Activated T-cell treated with anti-CD3 and anti-CD28 coated beads, Interleukin-2, amount 50 U/mL, for 24 hours (primary cell): ENCODE measurements at regions not wholly inside any gene's neighbourhood (a gene's known extent, or its start where the extent isn't known, plus 50 kb on each side); places are given as distances from the start of the nearest gene placed in this dataset.
"Not testable (repeated sequence)": the region's sequence is repeated elsewhere in the genome, so short reads cannot be mapped to it uniquely, and the experiment has no call there.

ENCODE experiments used
- DNase-seq: peaks from one replicate; pipeline ENCODE4 v3.0.0-alpha.2; 2020
- H3K27ac Mint-ChIP-seq: 2 replicates; pipeline ENCODE4 v1.8.0; 2020; ENCODE audit warnings: mild to moderate bottlenecking, mixed read lengths
- H3K27me3 Mint-ChIP-seq: 2 replicates; pipeline ENCODE4 v1.8.0; 2020; ENCODE audit warnings: mixed read lengths
- H3K36me3 Mint-ChIP-seq: 2 replicates; pipeline ENCODE4 v1.8.0; 2020; ENCODE audit warnings: low read depth, mixed read lengths
- H3K4me1 Mint-ChIP-seq: 2 replicates; pipeline ENCODE4 v1.8.0; 2020; ENCODE audit warnings: low read depth, mixed read lengths
- H3K4me3 Mint-ChIP-seq: 2 replicates; pipeline ENCODE4 v1.8.0; 2020; ENCODE audit warnings: mild to moderate bottlenecking, moderate library complexity, mixed read lengths
- H3K9me3 Mint-ChIP-seq: 2 replicates; pipeline ENCODE4 v1.8.0; 2020; ENCODE audit warnings: mixed read lengths

GRCh38 chr2:36192983-36193382 lies 162.6 kb upstream of the CRIM1 start:
- no peak overlapping the region for H3K4me3 Mint-ChIP-seq
- H3K27me3 Mint-ChIP-seq = no peaks in the 10 kb centered on the region
- DNase-seq = no peak
- H3K9me3 Mint-ChIP-seq = no peaks in the 10 kb centered on the region
- no peak overlapping the region for H3K27ac Mint-ChIP-seq
- no peaks in the 10 kb centered on the region for H3K4me1 Mint-ChIP-seq
- H3K36me3 Mint-ChIP-seq = no peaks in the 10 kb centered on the region

DNA sequence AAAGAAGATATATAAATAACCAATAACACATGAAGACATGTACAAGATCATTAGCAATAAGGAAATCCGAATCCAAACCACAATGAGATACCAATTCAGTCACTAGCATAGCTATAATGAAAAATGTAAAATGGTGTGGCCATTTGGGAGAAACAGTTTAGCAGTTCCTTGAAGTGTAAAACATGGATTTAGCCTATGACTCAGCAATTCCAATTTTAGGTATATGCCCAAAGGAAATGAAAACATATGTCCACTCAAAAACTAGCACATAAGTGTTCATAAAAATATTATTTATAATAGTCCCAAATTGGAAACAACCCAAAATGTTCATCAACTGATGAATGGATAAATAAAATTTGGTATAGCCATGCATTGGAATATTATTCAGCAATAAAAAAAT lies 165.5 kb upstream of the CRIM1 start:
- no peaks in the 10 kb centered on the region for H3K36me3 Mint-ChIP-seq
- no peaks in the 10 kb centered on the region for H3K27me3 Mint-ChIP-seq
- no peaks in the 10 kb centered on the region for H3K4me1 Mint-ChIP-seq
- no peak for DNase-seq
- H3K4me3 Mint-ChIP-seq = no peak overlapping the region
- no peak overlapping the region for H3K27ac Mint-ChIP-seq
- no peaks in the 10 kb centered on the region for H3K9me3 Mint-ChIP-seq

- Mint-ChIP-seq H3K36me3 (no peaks in the 10 kb centered on the region), H3K27me3 (no peaks in the 10 kb centered on the region), H3K27ac (no peak overlapping the region), H3K4me1 (no peaks in the 10 kb centered on the region), H3K9me3 (no peaks in the 10 kb centered on the region), H3K4me3 (no peak overlapping the region)
- DNase-seq = no peak
Observed at GRCh38 chr2:36185624-36186023, 170.0 kb upstream of the CRIM1 start.

GRCh38 chr2:36184848-36185247 lies 170.7 kb upstream of the CRIM1 start:
- no peaks in the 10 kb centered on the region for H3K36me3 Mint-ChIP-seq
- H3K4me3 Mint-ChIP-seq = no peak overlapping the region
- DNase-seq = no peak
- H3K27ac Mint-ChIP-seq = no peak overlapping the region
- H3K9me3 Mint-ChIP-seq = no peaks in the 10 kb centered on the region
- no peaks in the 10 kb centered on the region for H3K27me3 Mint-ChIP-seq
- no peaks in the 10 kb centered on the region for H3K4me1 Mint-ChIP-seq

GRCh38 chr2:36180789-36181482 lies 174.6 kb upstream of the CRIM1 start:
- H3K4me3 Mint-ChIP-seq, H3K36me3 Mint-ChIP-seq, DNase-seq, H3K9me3 Mint-ChIP-seq, H3K4me1 Mint-ChIP-seq, H3K27ac Mint-ChIP-seq, H3K27me3 Mint-ChIP-seq: not testable (repeated sequence)

GRCh38 chr2:36180293-36180692 lies 175.3 kb upstream of the CRIM1 start:
- H3K36me3 Mint-ChIP-seq, DNase-seq, H3K4me3 Mint-ChIP-seq, H3K4me1 Mint-ChIP-seq, H3K27ac Mint-ChIP-seq, H3K9me3 Mint-ChIP-seq, H3K27me3 Mint-ChIP-seq: not testable (repeated sequence)

DNA sequence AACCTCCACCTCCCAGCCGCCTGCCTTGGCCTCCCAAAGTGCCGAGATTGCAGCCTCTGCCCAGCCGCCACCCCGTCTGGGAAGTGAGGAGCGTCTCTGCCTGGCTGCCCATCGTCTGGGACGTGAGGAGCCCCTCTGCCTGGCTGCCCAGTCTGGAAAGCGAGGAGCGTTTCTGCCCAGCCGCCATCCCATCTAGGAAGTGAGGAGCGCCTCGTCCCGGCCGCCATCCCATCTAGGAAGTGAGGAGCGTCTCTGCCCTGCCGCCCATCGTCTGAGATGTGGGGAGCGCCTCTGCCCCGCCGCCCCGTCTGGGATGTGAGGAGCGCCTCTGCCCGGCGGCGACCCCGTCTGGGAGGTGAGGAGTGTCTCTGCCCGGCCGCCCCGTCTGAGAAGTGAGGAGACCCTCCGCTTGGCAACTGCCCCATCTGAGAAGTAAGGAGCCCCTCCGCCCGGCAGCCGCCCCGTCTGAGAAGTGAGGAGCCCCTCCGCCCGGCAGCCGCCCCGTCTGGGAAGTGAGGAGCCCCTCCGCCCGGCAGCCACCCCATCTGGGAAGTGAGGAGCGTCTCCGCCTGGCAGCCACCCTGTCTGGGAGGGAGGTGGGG lies 175.8 kb upstream of the CRIM1 start:
- H3K4me3 Mint-ChIP-seq, H3K9me3 Mint-ChIP-seq, H3K4me1 Mint-ChIP-seq, DNase-seq, H3K36me3 Mint-ChIP-seq, H3K27ac Mint-ChIP-seq, H3K27me3 Mint-ChIP-seq: not testable (repeated sequence)

GRCh38 chr2:36178384-36178783 lies 177.2 kb upstream of the CRIM1 start:
- Mint-ChIP-seq H3K36me3 (no peaks in the 10 kb centered on the region), H3K27me3 (no peaks in the 10 kb centered on the region), H3K27ac (no peak overlapping the region), H3K9me3 (no peaks in the 10 kb centered on the region), H3K4me3 (no peak overlapping the region), H3K4me1 (peaks cover 3% of the 10 kb centered on the region)
- no peak for DNase-seq

- Mint-ChIP-seq H3K36me3 (no peaks in the 10 kb centered on the region), H3K9me3 (no peaks in the 10 kb centered on the region), H3K4me3 (no peak overlapping the region), H3K27ac (no peak overlapping the region), H3K27me3 (no peaks in the 10 kb centered on the region), H3K4me1 (peaks cover 3% of the 10 kb centered on the region)
- DNase-seq = no peak
Observed at GRCh38 chr2:36177282-36177681, 178.3 kb upstream of the CRIM1 start.

GRCh38 chr2:36174920-36175319 lies 180.7 kb upstream of the CRIM1 start:
- Mint-ChIP-seq H3K36me3 (no peaks in the 10 kb centered on the region), H3K27ac (no peak overlapping the region), H3K27me3 (no peaks in the 10 kb centered on the region), H3K4me1 (peaks cover 3% of the 10 kb centered on the region), H3K9me3 (no peaks in the 10 kb centered on the region), H3K4me3 (no peak overlapping the region)
- DNase-seq = no peak

GRCh38 chr2:36173760-36174404 lies 181.7 kb upstream of the CRIM1 start:
- Mint-ChIP-seq H3K4me3 (no peak overlapping the region), H3K27ac (no peak overlapping the region), H3K9me3 (no peaks in the 10 kb centered on the region), H3K27me3 (no peaks in the 10 kb centered on the region), H3K4me1 (peaks cover 3% of the 10 kb centered on the region), H3K36me3 (no peaks in the 10 kb centered on the region)
- DNase-seq = no peak

GRCh38 chr2:36172824-36173223 lies 182.8 kb upstream of the CRIM1 start:
- H3K36me3 Mint-ChIP-seq = no peaks in the 10 kb centered on the region
- H3K27ac Mint-ChIP-seq = no peak overlapping the region
- peaks cover 3% of the 10 kb centered on the region for H3K4me1 Mint-ChIP-seq
- H3K9me3 Mint-ChIP-seq = no peaks in the 10 kb centered on the region
- H3K27me3 Mint-ChIP-seq = no peaks in the 10 kb centered on the region
- H3K4me3 Mint-ChIP-seq = no peak overlapping the region
- DNase-seq = no peak

DNA sequence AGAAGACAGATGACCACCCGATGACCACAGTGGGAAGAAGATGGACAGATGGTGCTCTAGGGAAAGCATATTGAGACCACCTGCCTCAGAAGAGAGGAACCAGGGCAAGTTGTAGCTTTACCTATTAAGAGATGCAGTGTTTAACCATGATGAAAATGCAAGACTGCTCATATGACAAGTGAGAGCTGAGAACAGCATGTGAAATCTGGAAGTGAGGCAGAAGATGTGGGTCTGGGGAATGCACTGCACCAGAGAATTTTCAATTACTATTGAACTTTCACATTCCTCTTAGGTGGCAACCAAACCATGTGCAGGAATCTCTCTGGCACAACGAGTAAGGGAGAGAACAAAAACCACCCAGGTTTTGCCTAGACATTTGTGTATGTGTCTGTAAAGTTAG lies 184.8 kb upstream of the CRIM1 start:
- Mint-ChIP-seq H3K36me3 (no peaks in the 10 kb centered on the region), H3K27ac (no peak overlapping the region), H3K9me3 (no peaks in the 10 kb centered on the region), H3K4me1 (peaks cover 3% of the 10 kb centered on the region), H3K4me3 (no peak overlapping the region), H3K27me3 (no peaks in the 10 kb centered on the region)
- no peak for DNase-seq

GRCh38 chr2:36169843-36170242 lies 185.7 kb upstream of the CRIM1 start:
- Mint-ChIP-seq H3K27me3 (no peaks in the 10 kb centered on the region), H3K9me3 (no peaks in the 10 kb centered on the region), H3K4me1 (peaks cover 2% of the 10 kb centered on the region), H3K27ac (no peak overlapping the region), H3K36me3 (no peaks in the 10 kb centered on the region), H3K4me3 (no peak overlapping the region)
- no peak for DNase-seq

GRCh38 chr2:36168115-36168514 lies 187.5 kb upstream of the CRIM1 start:
- Mint-ChIP-seq H3K27ac (no peak overlapping the region), H3K36me3 (no peaks in the 10 kb centered on the region), H3K4me1 (no peaks in the 10 kb centered on the region), H3K4me3 (no peak overlapping the region), H3K27me3 (no peaks in the 10 kb centered on the region), H3K9me3 (no peaks in the 10 kb centered on the region)
- no peak for DNase-seq
